ENCODE measurements at regions not wholly inside any gene's neighbourhood (a gene's known extent, or its start where the extent isn't known, plus 50 kb on each side); places are given as distances from the start of the nearest gene placed in this dataset.

- no peak for DNase-seq (ENCODE audit: low read depth)
- no peak for TF ChIP-seq CTCF (IDR thresholded peaks at IDR 0.05; ENCODE audit: insufficient read depth, low read length)
- no peak overlapping the region for H3K4me3 ChIP-seq (ENCODE audit: low read depth, low read length)
Measured at GRCh38 chr9:18256568-18256967, 217.4 kb upstream of the ADAMTSL1 start.

GRCh38 chr9:18260521-18260920 is 213.4 kb upstream of the ADAMTSL1 start:
- H3K4me3 ChIP-seq (ENCODE audit: low read depth, low read length) = no peak overlapping the region
- DNase-seq (ENCODE audit: low read depth) = peak; percentile 34
- no peak for TF ChIP-seq CTCF (IDR thresholded peaks at IDR 0.05; ENCODE audit: insufficient read depth, low read length)

GRCh38 chr9:18261181-18261580 is 212.8 kb upstream of the ADAMTSL1 start:
- no peak for TF ChIP-seq CTCF (IDR thresholded peaks at IDR 0.05; ENCODE audit: insufficient read depth, low read length)
- DNase-seq (ENCODE audit: low read depth) = peak; percentile 28

GRCh38 chr9:18263377-18263776 is 210.6 kb upstream of the ADAMTSL1 start:
- no peak for TF ChIP-seq CTCF (IDR thresholded peaks at IDR 0.05; ENCODE audit: insufficient read depth, low read length)
- no peak for DNase-seq (ENCODE audit: low read depth)
- no peak overlapping the region for H3K4me3 ChIP-seq (ENCODE audit: low read depth, low read length)

More at GRCh38 chr9:18261181-18261580, 212.8 kb upstream of the ADAMTSL1 start:
- H3K4me3 ChIP-seq (ENCODE audit: low read depth, low read length) = no peak overlapping the region

- DNase-seq (ENCODE audit: low read depth) = peak; percentile 68
- no peak overlapping the region for H3K4me3 ChIP-seq (ENCODE audit: low read depth, low read length)
- no peak for TF ChIP-seq CTCF (IDR thresholded peaks at IDR 0.05; ENCODE audit: insufficient read depth, low read length)
Measured at GRCh38 chr9:18268381-18268780, 205.6 kb upstream of the ADAMTSL1 start.

- H3K4me3 ChIP-seq (ENCODE audit: low read depth, low read length) = no peak overlapping the region
- no peak for TF ChIP-seq CTCF (IDR thresholded peaks at IDR 0.05; ENCODE audit: insufficient read depth, low read length)
- no peak for DNase-seq (ENCODE audit: low read depth)
Measured at GRCh38 chr9:18269561-18269960, 204.4 kb upstream of the ADAMTSL1 start.

GRCh38 chr9:18274693-18275092 is 199.3 kb upstream of the ADAMTSL1 start:
- TF ChIP-seq CTCF (IDR thresholded peaks at IDR 0.05; ENCODE audit: insufficient read depth, low read length) = no peak
- peak; percentile 75 for DNase-seq (ENCODE audit: low read depth)
- H3K4me3 ChIP-seq (ENCODE audit: low read depth, low read length) = no peak overlapping the region

All from fibroblast of the aortic adventitia (primary cell).